ENCODE measurements at regions not wholly inside any gene's neighbourhood (a gene's known extent, or its start where the extent isn't known, plus 50 kb on each side); places are given as distances from the start of the nearest gene placed in this dataset.
"Not testable (repeated sequence)": the region's sequence is repeated elsewhere in the genome, so short reads cannot be mapped to it uniquely, and the experiment has no call there.

- TF ChIP-seq CTCF, POLR2A, EP300, POLR2AphosphoS5 (IDR thresholded peaks at IDR 0.05): not testable (repeated sequence)
These were observed 163.1 kb downstream of the RALA start for GRCh38 chr7:39786440-39786839.

Measured in stomach (tissue), 4 donors.